ENCODE measurements at regions not wholly inside any gene's neighbourhood (a gene's known extent, or its start where the extent isn't known, plus 50 kb on each side); places are given as distances from the start of the nearest gene placed in this dataset.

DNA sequence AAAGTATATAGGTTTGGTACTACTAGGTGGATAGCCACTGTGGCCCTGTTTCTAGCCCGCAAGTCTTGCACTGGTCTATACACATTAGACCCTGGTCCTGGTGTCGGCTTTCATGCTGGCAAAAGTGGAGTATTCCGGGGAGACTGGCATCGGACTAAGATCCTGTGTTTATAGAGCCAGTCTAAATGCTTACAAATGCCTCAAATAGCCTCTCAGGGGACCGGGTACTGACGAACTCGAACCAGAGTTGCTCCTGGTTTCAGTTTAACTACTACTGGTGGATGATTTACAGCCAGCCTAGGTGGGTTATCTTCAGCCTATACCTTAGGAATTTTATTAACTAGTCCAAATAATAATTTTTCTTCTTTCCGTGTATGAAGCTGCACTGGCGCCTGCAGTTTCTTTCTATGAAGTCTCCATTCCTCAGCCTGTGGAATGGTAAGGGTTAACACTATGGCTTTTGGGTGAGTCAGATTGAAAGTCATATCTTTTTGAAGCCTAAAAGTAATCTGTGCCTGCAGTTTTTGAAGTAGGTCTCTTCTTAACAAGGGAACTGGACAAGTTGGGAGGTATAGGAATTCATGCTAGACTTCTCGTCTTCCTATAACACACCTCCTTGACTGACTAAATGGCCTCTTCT lies 51.3 kb downstream of the OR10H4 start:
- no peak for DNase-seq
- H3K27ac Mint-ChIP-seq: peak overlapping the region; percentile 27
- no peaks in the 10 kb centered on the region for H3K36me3 Mint-ChIP-seq (ENCODE audit: low read depth)
- CTCF ChIA-PET: no interaction called here
- no peaks in the 10 kb centered on the region for H3K9me3 Mint-ChIP-seq
- H3K4me1 Mint-ChIP-seq: peaks cover 27% of the 10 kb centered on the region
- no peak overlapping the region for H3K4me3 Mint-ChIP-seq
- POLR2A ChIA-PET: no interaction called here
- no peaks in the 10 kb centered on the region for H3K27me3 Mint-ChIP-seq

DNA sequence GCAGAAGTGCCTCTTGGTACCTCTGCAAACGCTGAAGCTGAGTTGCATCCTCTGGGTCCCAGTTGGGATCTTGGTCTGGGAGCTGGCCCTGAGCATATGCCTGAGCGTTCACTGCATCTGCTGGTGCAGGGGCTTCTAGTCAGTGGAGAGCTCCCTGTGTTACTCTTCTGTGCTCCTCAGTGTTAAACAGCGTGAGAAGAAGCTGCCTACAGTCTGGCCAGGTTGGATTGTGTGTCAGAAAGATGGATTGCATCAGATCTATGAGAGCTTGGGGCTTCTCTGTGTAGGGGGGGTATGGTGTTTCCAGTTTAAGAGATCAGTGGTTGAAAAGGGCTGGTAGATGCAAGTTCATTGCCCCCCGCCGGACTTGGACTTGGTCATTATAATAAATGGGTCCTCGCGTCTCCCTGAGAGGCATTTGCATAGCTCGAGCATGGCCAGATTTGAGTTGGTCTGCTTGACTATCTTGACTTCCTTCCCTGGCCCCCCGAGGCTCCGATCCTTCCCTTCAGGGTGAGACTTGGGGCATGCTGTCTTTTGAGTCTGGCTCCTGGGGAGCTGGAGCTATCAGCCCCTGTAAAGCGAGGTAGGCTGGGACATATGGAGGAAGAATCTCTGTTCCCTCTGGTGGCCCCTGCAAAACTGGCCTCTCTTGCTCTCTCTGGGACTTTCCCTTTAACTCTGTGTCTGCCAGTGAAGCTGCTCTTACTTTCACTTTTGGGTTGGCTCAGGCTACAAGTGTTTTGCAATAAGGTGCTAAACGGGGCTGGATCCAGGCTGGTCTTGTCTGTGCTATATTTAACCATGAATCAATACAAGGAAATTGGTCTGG lies 52.9 kb downstream of the OR10H4 start:
- H3K27me3 Mint-ChIP-seq: no peaks in the 10 kb centered on the region
- DNase-seq: peak; percentile 68
- CTCF ChIA-PET: interaction anchor here (1.2 to 1.3 kb wide), 2 partner anchors 23 to 184 kb away, joined by 3 read pairs; partner anchors contain the start of gene FAM32A
- peaks cover 27% of the 10 kb centered on the region for H3K4me1 Mint-ChIP-seq
- POLR2A ChIA-PET: no interaction called here
- no peaks in the 10 kb centered on the region for H3K9me3 Mint-ChIP-seq
- peak overlapping the region; percentile 95 for H3K27ac Mint-ChIP-seq
- H3K36me3 Mint-ChIP-seq (ENCODE audit: low read depth): no peaks in the 10 kb centered on the region
- H3K4me3 Mint-ChIP-seq: peak overlapping the region; percentile 68

DNA sequence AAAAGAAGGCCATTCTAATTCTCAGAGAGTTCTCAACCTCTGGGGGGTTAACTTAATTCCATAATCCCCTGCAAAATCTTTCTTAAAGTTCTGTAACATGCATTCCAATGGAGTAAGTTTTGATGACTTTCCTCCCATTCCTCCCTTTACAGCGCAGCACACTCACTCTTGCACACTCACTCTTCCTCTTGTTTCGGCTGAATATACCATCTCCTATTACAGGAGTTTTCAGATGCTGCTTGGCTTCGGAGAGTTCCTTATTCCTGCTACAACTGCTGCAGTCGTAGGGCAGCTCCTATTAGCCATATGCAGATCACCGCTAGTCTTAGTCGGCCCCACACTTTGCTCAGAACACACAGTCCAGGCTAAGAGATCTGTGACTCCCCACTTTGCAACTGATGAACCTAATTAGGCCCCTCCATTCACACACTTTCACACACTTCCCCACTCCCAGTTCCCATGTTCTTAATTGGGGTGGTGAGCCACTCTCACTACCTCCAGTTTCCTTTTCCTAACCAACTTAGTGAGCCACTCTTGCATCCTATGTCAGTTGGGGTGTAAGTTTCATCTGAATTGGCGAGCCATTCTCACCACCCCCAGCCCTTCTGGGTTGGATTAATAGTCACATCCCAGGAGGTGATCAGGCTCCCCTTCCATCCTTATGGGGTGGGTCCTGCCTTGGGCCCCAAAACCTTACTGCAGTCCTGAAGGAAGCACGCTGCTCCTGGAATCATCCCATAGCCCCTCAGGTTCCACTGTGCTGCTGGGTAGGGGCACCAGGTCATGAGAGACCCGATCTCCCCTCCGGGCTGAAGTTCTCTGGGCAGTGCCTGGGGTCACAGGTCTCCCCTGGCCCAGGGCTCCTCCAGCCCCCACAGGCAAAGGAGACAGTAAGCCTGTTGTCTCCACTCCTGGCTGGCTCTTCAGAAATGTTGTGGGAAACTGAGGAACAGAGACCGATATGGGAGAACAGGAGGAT lies 53.9 kb downstream of the OR10H4 start:
- H3K36me3 Mint-ChIP-seq (ENCODE audit: low read depth): no peaks in the 10 kb centered on the region
- peak overlapping the region; percentile 68 for H3K4me3 Mint-ChIP-seq
- CTCF ChIA-PET: interaction anchor here (1.3 kb wide), 1 partner anchor 183 kb away, joined by 3 read pairs; the partner anchor contains the start of gene FAM32A
- no peaks in the 10 kb centered on the region for H3K9me3 Mint-ChIP-seq
- peak overlapping the region; percentile 95 for H3K27ac Mint-ChIP-seq
- H3K4me1 Mint-ChIP-seq: peaks cover 27% of the 10 kb centered on the region
- POLR2A ChIA-PET: no interaction called here
- H3K27me3 Mint-ChIP-seq: no peaks in the 10 kb centered on the region
- DNase-seq: no peak

DNA sequence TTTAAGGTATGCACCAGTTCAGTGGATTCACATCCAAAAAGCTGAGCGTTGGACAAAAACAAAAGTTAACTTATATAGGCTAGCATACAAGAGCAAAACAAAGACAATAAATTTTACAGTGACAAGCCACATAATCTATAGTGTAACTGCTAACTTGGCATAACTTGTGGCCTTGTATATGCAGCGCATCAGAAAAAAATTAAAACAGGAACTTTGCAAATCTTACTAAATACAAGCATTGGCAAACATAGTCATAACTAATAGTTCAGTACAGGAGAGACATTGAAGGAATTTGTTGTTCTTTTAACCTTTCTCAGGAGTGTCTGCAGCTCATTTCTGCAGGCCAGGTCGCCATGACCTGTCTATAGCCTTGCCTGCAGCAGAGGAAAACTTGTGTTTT lies 54.6 kb downstream of the OR10H4 start:
- CTCF ChIA-PET: interaction anchor here (0.6 kb wide), 1 partner anchor 915 kb away, joined by 3 read pairs; no protein-coding TSS in a partner anchor
- Mint-ChIP-seq H3K4me3 (no peak overlapping the region), H3K36me3 (ENCODE audit: low read depth) (no peaks in the 10 kb centered on the region), H3K9me3 (no peaks in the 10 kb centered on the region), H3K27me3 (no peaks in the 10 kb centered on the region), H3K4me1 (peaks cover 27% of the 10 kb centered on the region), H3K27ac (no peak overlapping the region)
- POLR2A ChIA-PET: no interaction called here
- DNase-seq: no peak

DNA sequence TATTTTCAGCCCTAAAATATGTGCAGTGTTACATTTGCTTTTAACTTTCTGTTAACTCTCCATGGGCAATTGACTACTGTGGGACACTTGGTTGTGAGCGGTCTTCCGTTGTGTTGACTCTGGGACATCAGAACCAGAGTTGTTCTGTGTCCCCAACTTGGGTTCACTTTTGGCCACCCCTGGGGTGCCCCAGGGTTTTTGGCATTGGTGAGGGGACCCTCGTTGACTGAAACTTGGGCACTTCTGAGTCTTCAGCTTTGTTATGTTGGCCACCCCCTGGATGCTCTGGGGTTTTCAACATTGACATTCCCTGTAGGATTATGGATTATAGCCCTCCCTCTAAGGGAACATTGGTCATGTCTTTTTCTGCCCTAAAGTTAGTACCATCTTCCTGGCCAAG lies 57.1 kb downstream of the OR10H4 start:
- Mint-ChIP-seq H3K4me3 (no peak overlapping the region), H3K4me1 (peaks cover 20% of the 10 kb centered on the region), H3K27ac (no peak overlapping the region), H3K36me3 (ENCODE audit: low read depth) (no peaks in the 10 kb centered on the region), H3K9me3 (no peaks in the 10 kb centered on the region), H3K27me3 (no peaks in the 10 kb centered on the region)
- DNase-seq: no peak
- CTCF ChIA-PET: no interaction called here
- POLR2A ChIA-PET: no interaction called here

DNA sequence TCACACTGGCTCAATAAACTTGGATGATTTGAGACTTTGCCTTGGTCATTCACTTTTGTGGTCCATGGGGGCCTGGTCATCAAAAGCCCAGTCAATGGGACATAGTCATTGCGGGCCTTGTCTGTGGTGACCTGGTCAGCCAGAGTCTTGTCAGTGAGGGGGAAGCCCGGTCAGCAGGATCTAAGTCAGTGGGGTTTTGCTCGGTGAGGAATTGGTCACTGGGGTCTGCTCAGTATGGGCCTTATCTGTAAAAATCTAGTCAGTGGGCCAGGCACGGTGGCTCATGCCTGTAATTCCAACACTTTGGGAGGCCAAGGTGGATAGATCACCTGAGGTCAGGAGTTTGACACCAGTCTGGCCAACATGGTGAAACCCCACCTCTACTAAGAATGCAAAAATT lies 63.7 kb upstream of the TPM4 start:
- Mint-ChIP-seq H3K4me3 (no peak overlapping the region), H3K4me1 (no peaks in the 10 kb centered on the region), H3K9me3 (no peaks in the 10 kb centered on the region), H3K27ac (no peak overlapping the region), H3K27me3 (no peaks in the 10 kb centered on the region), H3K36me3 (ENCODE audit: low read depth) (no peaks in the 10 kb centered on the region)
- POLR2A ChIA-PET: no interaction called here
- CTCF ChIA-PET: no interaction called here
- no peak for DNase-seq

DNA sequence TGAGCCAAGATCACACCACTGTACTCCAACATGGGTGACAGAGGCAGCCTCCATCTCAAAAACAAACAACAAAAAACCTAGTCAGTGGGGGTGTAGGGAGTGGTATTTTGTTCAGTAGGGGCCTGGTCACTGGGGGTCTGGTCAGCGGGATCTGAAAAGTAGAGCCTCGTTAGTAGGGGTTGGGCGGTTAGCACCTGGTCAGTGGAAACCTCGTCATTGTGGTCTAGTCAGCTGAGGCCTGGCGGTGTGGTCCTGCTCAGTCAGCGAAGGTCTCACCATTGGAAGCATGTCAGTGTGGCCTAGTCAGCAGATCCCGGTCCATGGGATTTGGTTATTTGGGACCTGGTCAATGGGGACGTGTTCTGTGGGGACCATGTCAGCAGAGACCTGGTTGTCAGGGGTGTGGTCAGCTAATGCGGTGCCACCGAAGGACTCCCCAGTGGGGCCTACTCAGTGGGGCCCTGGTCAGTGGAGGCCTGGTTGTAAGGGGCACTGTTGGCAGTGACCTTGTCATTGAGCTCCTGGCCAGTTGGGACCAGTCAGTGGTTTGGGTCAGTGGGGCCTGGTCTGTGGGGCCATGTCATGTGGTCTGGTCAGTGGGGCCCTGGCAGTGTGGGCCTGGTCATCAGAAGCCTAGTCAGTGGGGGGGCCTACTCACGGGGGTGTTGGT lies 63.0 kb upstream of the TPM4 start:
- H3K4me3 Mint-ChIP-seq: no peak overlapping the region
- H3K9me3 Mint-ChIP-seq: no peaks in the 10 kb centered on the region
- no peaks in the 10 kb centered on the region for H3K36me3 Mint-ChIP-seq (ENCODE audit: low read depth)
- no peaks in the 10 kb centered on the region for H3K27me3 Mint-ChIP-seq
- no peak overlapping the region for H3K27ac Mint-ChIP-seq
- ChIA-PET POLR2A (no interaction called here), CTCF (no interaction called here)
- DNase-seq: no peak
- no peaks in the 10 kb centered on the region for H3K4me1 Mint-ChIP-seq

DNA sequence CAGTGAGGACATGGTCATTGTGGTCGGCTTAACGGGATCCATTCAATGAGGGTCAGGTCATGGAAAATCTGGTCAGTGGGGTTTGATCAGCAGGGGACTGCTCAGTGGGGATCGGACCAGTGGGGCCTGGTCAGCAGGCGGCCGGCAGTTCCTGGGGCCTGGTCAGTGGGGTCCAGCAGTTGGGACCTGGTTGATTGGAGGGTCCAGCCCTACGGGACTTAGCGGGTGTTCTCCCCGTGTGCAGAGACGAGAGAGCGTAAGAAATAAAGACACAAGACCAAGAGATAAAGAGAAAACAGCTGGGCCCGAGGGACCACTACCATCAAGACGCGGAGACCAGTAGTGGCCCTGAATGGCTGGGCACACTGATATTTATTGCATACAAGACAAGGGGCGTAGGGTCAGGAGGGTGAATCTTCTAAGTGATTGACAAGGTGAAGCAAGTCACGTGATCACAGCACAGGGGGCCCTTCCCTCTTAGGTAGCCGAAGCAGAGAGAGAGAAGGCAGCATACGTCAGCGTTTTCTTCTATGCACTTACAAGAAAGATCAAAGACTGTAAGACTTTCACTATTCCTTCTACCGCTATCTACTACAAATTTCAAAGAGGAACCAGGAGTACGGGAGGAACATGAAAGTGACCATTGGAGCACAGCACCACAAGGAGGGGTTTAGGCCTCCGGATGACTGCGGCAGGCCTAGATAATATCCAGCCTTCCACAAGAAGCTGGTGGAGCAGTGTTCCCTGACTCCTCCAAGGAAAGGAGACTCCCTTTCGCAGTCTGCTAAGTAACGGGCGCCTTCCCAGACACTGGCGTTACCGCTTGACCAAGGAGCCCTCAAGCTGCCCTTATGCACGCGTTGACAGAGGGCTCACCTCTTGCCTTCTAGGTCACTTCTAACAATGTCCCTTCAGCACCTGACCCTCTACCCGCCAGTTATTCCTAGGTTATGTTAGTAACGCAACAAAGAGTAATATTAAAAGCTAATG lies 62.1 kb upstream of the TPM4 start:
- CTCF ChIA-PET: no interaction called here
- no peaks in the 10 kb centered on the region for H3K36me3 Mint-ChIP-seq (ENCODE audit: low read depth)
- no peak for DNase-seq
- H3K9me3 Mint-ChIP-seq: no peaks in the 10 kb centered on the region
- no peaks in the 10 kb centered on the region for H3K27me3 Mint-ChIP-seq
- no peak overlapping the region for H3K4me3 Mint-ChIP-seq
- POLR2A ChIA-PET: no interaction called here
- no peak overlapping the region for H3K27ac Mint-ChIP-seq
- no peaks in the 10 kb centered on the region for H3K4me1 Mint-ChIP-seq

DNA sequence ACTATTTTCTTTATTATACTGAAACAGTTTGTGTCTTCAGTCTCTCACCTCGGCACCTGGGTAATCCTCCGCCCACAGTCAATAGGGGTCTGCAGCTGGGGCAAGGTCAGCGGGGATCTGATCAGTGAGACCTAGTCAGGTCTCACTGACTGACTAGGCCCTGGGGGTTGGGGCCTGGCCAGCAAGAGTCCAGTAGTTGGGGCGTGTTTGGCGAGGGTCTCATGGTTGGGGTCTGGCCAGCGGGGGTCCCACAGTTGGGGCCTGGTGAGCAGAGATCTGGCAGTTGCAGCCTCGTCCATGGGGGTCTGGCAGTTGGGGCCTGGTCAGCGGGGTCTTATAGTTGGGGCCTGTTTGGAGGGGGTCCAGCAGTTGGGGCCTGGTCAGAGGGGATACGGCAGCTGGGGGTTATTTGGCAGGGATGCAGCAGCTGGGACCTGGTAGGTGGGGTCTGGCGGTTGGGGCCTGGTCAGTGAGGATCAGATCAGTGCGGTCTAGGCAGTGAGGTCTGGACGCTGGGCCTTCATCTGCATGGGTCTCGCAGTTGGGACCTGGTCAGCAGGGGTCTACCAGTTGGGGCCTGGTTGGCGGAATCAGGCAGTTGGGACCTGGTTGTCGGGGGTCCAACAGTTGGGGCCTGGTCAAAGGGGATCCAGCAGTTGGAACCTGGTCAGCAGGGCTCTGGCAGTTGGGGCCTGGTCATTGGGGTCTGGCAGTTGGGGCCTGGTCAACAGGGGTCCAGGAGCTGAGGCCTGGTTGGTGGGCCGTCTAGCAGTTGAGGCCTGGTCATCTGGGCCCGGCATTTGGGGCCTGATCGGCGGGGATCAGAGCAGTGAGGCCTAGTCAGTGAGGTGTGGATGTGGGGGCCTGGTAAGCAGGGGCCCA lies 61.1 kb upstream of the TPM4 start:
- no peaks in the 10 kb centered on the region for H3K36me3 Mint-ChIP-seq (ENCODE audit: low read depth)
- no peaks in the 10 kb centered on the region for H3K27me3 Mint-ChIP-seq
- H3K4me1 Mint-ChIP-seq: no peaks in the 10 kb centered on the region
- CTCF ChIA-PET: no interaction called here
- POLR2A ChIA-PET: no interaction called here
- H3K9me3 Mint-ChIP-seq: no peaks in the 10 kb centered on the region
- no peak for DNase-seq
- H3K4me3 Mint-ChIP-seq: no peak overlapping the region
- no peak overlapping the region for H3K27ac Mint-ChIP-seq

DNA sequence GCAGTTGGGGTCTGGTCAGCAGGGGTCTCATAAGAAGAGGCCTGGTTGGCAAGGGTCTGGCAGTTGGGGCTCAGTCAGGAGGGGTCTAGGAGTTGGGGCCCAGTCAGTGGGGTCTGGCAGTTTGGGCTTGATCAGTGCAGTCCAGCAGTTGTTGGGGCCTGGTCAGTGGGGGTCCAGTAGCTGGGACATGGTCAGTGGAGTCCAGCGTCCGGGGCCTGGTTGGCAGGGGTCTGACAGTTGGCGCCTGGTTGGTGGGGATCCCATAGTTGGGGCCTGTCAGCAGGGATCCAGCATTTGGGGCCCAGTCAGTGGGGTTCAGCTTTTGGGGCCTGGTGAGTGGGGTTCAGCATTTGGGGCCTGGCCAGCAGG lies 60.5 kb upstream of the TPM4 start:
- Mint-ChIP-seq H3K27me3 (no peaks in the 10 kb centered on the region), H3K27ac (no peak overlapping the region), H3K4me1 (no peaks in the 10 kb centered on the region), H3K36me3 (ENCODE audit: low read depth) (no peaks in the 10 kb centered on the region), H3K4me3 (no peak overlapping the region), H3K9me3 (no peaks in the 10 kb centered on the region)
- ChIA-PET CTCF (no interaction called here), POLR2A (no interaction called here)
- no peak for DNase-seq
